HG02798 (cell line): ENCODE measurements at regions not wholly inside any gene's neighbourhood (a gene's known extent, or its start where the extent isn't known, plus 50 kb on each side); places are given as distances from the start of the nearest gene placed in this dataset.
A peak's percentile ranks its signal among the peaks of the same experiment; 100 is the strongest.

Experiments
- ATAC-seq: cut with Tn5 transposase; IDR thresholded peaks from one replicate; pipeline ENCODE4 v1.9.1; 2021; ENCODE audit warnings: mild to moderate bottlenecking; ENCODE audit not compliant: unreplicated experiment, poor library complexity

GRCh38 chr2:104378853-104379374 is 475.0 kb upstream of the POU3F3 start:
- peak; percentile 56 for ATAC-seq

GRCh38 chr2:104384961-104385360 is 469.0 kb upstream of the POU3F3 start:
- no peak for ATAC-seq

GRCh38 chr2:104385743-104386142 is 468.2 kb upstream of the POU3F3 start:
- ATAC-seq, result no peak

GRCh38 chr2:104388296-104388695 is 465.6 kb upstream of the POU3F3 start:
- no peak for ATAC-seq

- ATAC-seq, result no peak
Measured at GRCh38 chr2:104402825-104403224, 451.1 kb upstream of the POU3F3 start.

GRCh38 chr2:104404526-104404925 is 449.4 kb upstream of the POU3F3 start:
- no peak for ATAC-seq

- no peak for ATAC-seq
Measured at GRCh38 chr2:104405623-104406022, 448.3 kb upstream of the POU3F3 start.

GRCh38 chr2:104406261-104406726 is 447.6 kb upstream of the POU3F3 start:
- ATAC-seq, result no peak

GRCh38 chr2:104407641-104408040 is 446.3 kb upstream of the POU3F3 start:
- no peak for ATAC-seq

- ATAC-seq, result no peak
Measured at GRCh38 chr2:104408266-104408665, 445.6 kb upstream of the POU3F3 start.

GRCh38 chr2:104410136-104410535 is 443.8 kb upstream of the POU3F3 start:
- ATAC-seq, result no peak

GRCh38 chr2:104412384-104412783 is 441.5 kb upstream of the POU3F3 start:
- ATAC-seq, result no peak

- no peak for ATAC-seq
Measured at GRCh38 chr2:104413890-104414289, 440.0 kb upstream of the POU3F3 start.

GRCh38 chr2:104415284-104415683 is 438.6 kb upstream of the POU3F3 start:
- no peak for ATAC-seq

- no peak for ATAC-seq
Measured at GRCh38 chr2:104416339-104417000, 437.4 kb upstream of the POU3F3 start.

GRCh38 chr2:104420420-104420819 is 433.5 kb upstream of the POU3F3 start:
- ATAC-seq, result no peak

GRCh38 chr2:104420953-104421352 is 433.0 kb upstream of the POU3F3 start:
- ATAC-seq, result no peak

- no peak for ATAC-seq
Measured at GRCh38 chr2:104425850-104426595, 427.9 kb upstream of the POU3F3 start.

GRCh38 chr2:104428155-104428554 is 425.8 kb upstream of the POU3F3 start:
- no peak for ATAC-seq

GRCh38 chr2:104429639-104430358 is 424.1 kb upstream of the POU3F3 start:
- ATAC-seq, result no peak

- no peak for ATAC-seq
Measured at GRCh38 chr2:104430359-104430740, 423.6 kb upstream of the POU3F3 start.
